ENCODE measurements at regions not wholly inside any gene's neighbourhood (a gene's known extent, or its start where the extent isn't known, plus 50 kb on each side); places are given as distances from the start of the nearest gene placed in this dataset.
"Not testable (repeated sequence)": the region's sequence is repeated elsewhere in the genome, so short reads cannot be mapped to it uniquely, and the experiment has no call there.

GRCh38 chr12:86658303-86658702, 402.1 kb upstream of the MGAT4C start:
- no peak for DNase-seq

- no peak for DNase-seq
These were observed 391.6 kb upstream of the MGAT4C start for GRCh38 chr12:86647800-86648199.

- no peak for DNase-seq
These were observed 378.5 kb upstream of the MGAT4C start for GRCh38 chr12:86634456-86635410.

GRCh38 chr12:86627001-86627400, 370.8 kb upstream of the MGAT4C start:
- no peak for DNase-seq

- no peak for DNase-seq
These were observed 367.1 kb upstream of the MGAT4C start for GRCh38 chr12:86623267-86623666.

- no peak for DNase-seq
These were observed 365.8 kb upstream of the MGAT4C start for GRCh38 chr12:86621957-86622356.

- no peak for DNase-seq
These were observed 357.1 kb upstream of the MGAT4C start for GRCh38 chr12:86613311-86613710.

GRCh38 chr12:86608638-86609037, 352.4 kb upstream of the MGAT4C start:
- no peak for DNase-seq

GRCh38 chr12:86601550-86602308, 345.5 kb upstream of the MGAT4C start:
- DNase-seq = no peak

- no peak for DNase-seq
These were observed 344.6 kb upstream of the MGAT4C start for GRCh38 chr12:86600664-86601231.

- no peak for DNase-seq
These were observed 341.2 kb upstream of the MGAT4C start for GRCh38 chr12:86597431-86597830.

GRCh38 chr12:86590296-86590695, 334.1 kb upstream of the MGAT4C start:
- DNase-seq = no peak

- DNase-seq = no peak
These were observed 318.0 kb upstream of the MGAT4C start for GRCh38 chr12:86574143-86574542.

GRCh38 chr12:86572455-86572854, 316.3 kb upstream of the MGAT4C start:
- DNase-seq = no peak

- DNase-seq = no peak
These were observed 308.8 kb upstream of the MGAT4C start for GRCh38 chr12:86565038-86565437.

GRCh38 chr12:86555491-86555890, 299.3 kb upstream of the MGAT4C start:
- not testable (repeated sequence) for DNase-seq

GRCh38 chr12:86551146-86551571, 295.0 kb upstream of the MGAT4C start:
- DNase-seq = no peak

- no peak for DNase-seq
These were observed 294.3 kb upstream of the MGAT4C start for GRCh38 chr12:86550218-86551145.

GRCh38 chr12:86543716-86544115, 287.5 kb upstream of the MGAT4C start:
- no peak for DNase-seq

- DNase-seq = no peak
These were observed 274.9 kb upstream of the MGAT4C start for GRCh38 chr12:86530996-86531655.

GRCh38 chr12:86526060-86526595, 269.9 kb upstream of the MGAT4C start:
- no peak for DNase-seq

GRCh38 chr12:86523844-86524243, 267.7 kb upstream of the MGAT4C start:
- DNase-seq = no peak

Measured in bone marrow (tissue), 2 donors.